HCT116 (cell line): ENCODE measurements at regions not wholly inside any gene's neighbourhood (a gene's known extent, or its start where the extent isn't known, plus 50 kb on each side); places are given as distances from the start of the nearest gene placed in this dataset.

Experiments used
- ATAC-seq: fragments of 200-7000 bp; cut with Tn5 transposase; 2 replicates; pipeline ENCODE4 v1.9.1; 2020; ENCODE audit warnings: mild to moderate bottlenecking, moderate library complexity
- BruUV-seq: library from RNA; stranded (reverse); fragments of 400-500 nt; replicated peaks from 2 replicates; lab custom pipeline; 2021; lab: Mats Ljungman, UMichigan
- CTCF ChIA-PET: fragments of 300-600 bp; sonication (Branson Sonifier 250); formaldehyde crosslinking; loops from one replicate; lab custom pipeline; 2021; ENCODE audit warnings: antibody characterized with exemption; lab: Charles Lee
- POLR2A ChIA-PET: fragments of 300-600, 350-600 bp; sonication (Branson Sonifier 250); formaldehyde crosslinking; loops from one replicate; lab custom pipeline; 2021; ENCODE audit warnings: antibody characterized with exemption; lab: Charles Lee
- RAD21 ChIA-PET, 2 experiments: fragments of 300-600 bp; sonication (Branson Sonifier 250); formaldehyde crosslinking; loops; one replicate each; lab custom pipeline; 2023; ENCODE audit warnings: low total read pairs in 2 of 2; ENCODE audit not compliant: uncharacterized antibody in 2 of 2, unreplicated experiment in 2 of 2, low non-redundant PET in 1 of 2; lab: Charles Lee
- DNase-seq: peaks from one replicate; pipeline ENCODE4 v3.0.0-alpha.2; 2010; ENCODE audit warnings: low read depth, low spot score
- H2AFZ ChIP-seq: fragments of 200-600 bp; shearing (Covaris generic), sonication (generic); 2 replicates; pipeline ENCODE4 v1.6.1; 2017; ENCODE audit warnings: low read depth, mixed run types, mixed read lengths, antibody characterized with exemption, low read length; ENCODE audit not compliant: poor library complexity, severe bottlenecking
- H3K27ac ChIP-seq: 2 replicates; pipeline ENCODE4 v1.5.1; 2012; ENCODE audit warnings: low read depth, low read length
- H3K27me3 ChIP-seq: fragments of 200-600 bp; sonication (generic); 2 replicates; pipeline ENCODE4 v1.6.1; 2016; ENCODE audit warnings: mixed run types, low read length, mixed read lengths; ENCODE audit not compliant: insufficient read depth
- H3K36me3 ChIP-seq, 2 experiments: fragments of 200-500 bp in 1 of 2; fragments of 200-600 bp in 1 of 2; sonication (Bioruptor generic) in 1 of 2; sonication (generic) in 1 of 2; 2 replicates each; pipeline versions ENCODE4 v1.5.1 to v1.6.1; 2014 to 2016; ENCODE audit warnings: low read length in 2 of 2, inconsistent platforms in 1 of 2, mixed read lengths in 1 of 2, mixed run types in 1 of 2; ENCODE audit not compliant: insufficient read depth in 2 of 2, control insufficient read depth in 1 of 2
- H3K4me1 ChIP-seq, 2 experiments: fragments of 200-600 bp in 1 of 2; sonication (generic) in 1 of 2; 2 replicates each; pipeline versions ENCODE4 v1.5.1 to v1.6.1; 2012 to 2017; ENCODE audit warnings: low read length in 2 of 2, inconsistent platforms in 1 of 2, mild to moderate bottlenecking in 1 of 2, mixed read lengths in 1 of 2, mixed run types in 1 of 2, moderate library complexity in 1 of 2; ENCODE audit not compliant: insufficient read depth in 2 of 2, control insufficient read depth in 1 of 2
- H3K4me2 ChIP-seq: fragments of 200-600 bp; sonication (generic); 2 replicates; pipeline ENCODE4 v1.6.1; 2017; ENCODE audit warnings: mixed run types, low read length, mixed read lengths
- H3K4me3 ChIP-seq, 2 experiments: fragments of 200-600 bp in 1 of 2; sonication (generic) in 1 of 2; replicated peaks in 1 of 2; 2 replicates each; pipeline ENCODE4 v1.5.1; 2011 to 2016; ENCODE audit warnings: low read length in 2 of 2, control low read depth in 1 of 2, low read depth in 1 of 2, mild to moderate bottlenecking in 1 of 2, mixed read lengths in 1 of 2, mixed run types in 1 of 2
- H3K79me2 ChIP-seq: fragments of 200-600 bp; sonication (generic); 2 replicates; pipeline ENCODE4 v1.6.1; 2017; ENCODE audit warnings: mild to moderate bottlenecking, mixed run types, low read length, moderate library complexity, mixed read lengths; ENCODE audit not compliant: insufficient read depth
- H3K9ac ChIP-seq: fragments of 200-600 bp; sonication (generic); 2 replicates; pipeline ENCODE4 v1.6.1; 2016; ENCODE audit warnings: low read length, mixed read lengths
- H3K9me2 ChIP-seq: fragments of 200-600 bp; sonication (generic), shearing (Covaris generic); 2 replicates; pipeline ENCODE4 v1.6.1; 2017; ENCODE audit warnings: mixed run types, mild to moderate bottlenecking, moderate library complexity; ENCODE audit not compliant: insufficient read depth
- H3K9me3 ChIP-seq, 2 experiments: fragments of 200-500 bp in 1 of 2; fragments of 200-600 bp in 1 of 2; sonication (Bioruptor generic) in 1 of 2; sonication (generic) in 1 of 2; 2 replicates each; pipeline ENCODE4 v1.6.1; 2014 to 2017; ENCODE audit warnings: low read length in 2 of 2, mixed read lengths in 2 of 2, inconsistent platforms in 1 of 2, low read depth in 1 of 2, mild to moderate bottlenecking in 1 of 2, mixed run types in 1 of 2, moderate library complexity in 1 of 2; ENCODE audit not compliant: control insufficient read depth in 1 of 2, insufficient read depth in 1 of 2
- H4K20me1 ChIP-seq: fragments of 200-600 bp; sonication (generic), shearing (Covaris generic); 2 replicates; pipeline ENCODE4 v1.6.1; 2017; ENCODE audit warnings: mixed run types, mild to moderate bottlenecking, moderate library complexity; ENCODE audit not compliant: insufficient read depth
- CBX3 ChIP-seq: IDR thresholded peaks from 2 replicates; pipeline ENCODE4 v1.6.1; 2012; ENCODE audit warnings: low read depth
- EZH2 ChIP-seq: fragments of 200-600 bp; sonication (generic); IDR thresholded peaks from 2 replicates; pipeline ENCODE4 v1.6.1; 2017; ENCODE audit warnings: antibody characterized with exemption, mixed run types
- POLR2A ChIP-seq: IDR thresholded peaks from 2 replicates; pipeline ENCODE4 v1.7.0; 2011; ENCODE audit warnings: borderline replicate concordance; ENCODE audit not compliant: insufficient read depth, insufficient read length; ENCODE audit errors: extremely low read depth
- POLR2AphosphoS5 ChIP-seq: IDR thresholded peaks from 2 replicates; pipeline ENCODE4 v1.6.1; 2011; ENCODE audit warnings: mild to moderate bottlenecking, low read depth, low read length, moderate library complexity
- REST ChIP-seq: IDR thresholded peaks from 2 replicates; pipeline ENCODE4 v1.6.1; 2012; ENCODE audit warnings: low read depth
- SP1 ChIP-seq: IDR thresholded peaks from 2 replicates; pipeline ENCODE4 v1.6.1; 2012; ENCODE audit warnings: low read depth
- YY1 ChIP-seq: IDR thresholded peaks from 2 replicates; pipeline ENCODE4 v1.6.1; 2011; ENCODE audit warnings: low read length, low read depth, moderate library complexity, mild to moderate bottlenecking; ENCODE audit not compliant: insufficient replicate concordance; ENCODE audit errors: extremely low read depth
- ZBTB33 ChIP-seq: IDR thresholded peaks from 2 replicates; pipeline ENCODE4 v1.6.1; 2011; ENCODE audit warnings: mild to moderate bottlenecking, low read length, moderate library complexity; ENCODE audit not compliant: insufficient replicate concordance; ENCODE audit errors: extremely low read depth
- intact Hi-C: fragments of 100-400 bp; cut with micrococcal nuclease; formaldehyde crosslinking; loops from 2 replicates; pipeline ENCODE4 v1.10.0; 2022
- TF ChIP-seq, protein P1 (sequence below), 3 experiments: fragments of 200-600 bp in 1 of 3; sonication (generic) in 1 of 3; IDR thresholded peaks in 2 of 3; conservative IDR thresholded peaks in 1 of 3; 2 replicates each; pipeline ENCODE4 v1.5.1; 2012 to 2017; ENCODE audit warnings: low read depth in 2 of 3, low read length in 2 of 3, antibody characterized with exemption in 1 of 3, borderline replicate concordance in 1 of 3, control low read depth in 1 of 3, mild to moderate bottlenecking in 1 of 3, mixed read lengths in 1 of 3, mixed run types in 1 of 3, moderate library complexity in 1 of 3; ENCODE audit not compliant: insufficient read depth in 1 of 3
- TF ChIP-seq, protein P2 (sequence below): IDR thresholded peaks from 2 replicates; pipeline ENCODE4 v1.6.1; 2012

- no peaks in the 10 kb centered on the region for H3K9me3 ChIP-seq
- no peak for ATAC-seq
- no peak overlapping the region for H3K4me3 ChIP-seq
- peaks cover 67% of the 10 kb centered on the region for H3K27me3 ChIP-seq
- BruUV-seq = no TSS peak
- no peak for DNase-seq
- no peak for TF ChIP-seq POLR2AphosphoS5
- no peaks in the 10 kb centered on the region for H3K9me2 ChIP-seq
- ChIA-PET POLR2A (no interaction called here), RAD21 (no interaction called here), CTCF (no interaction called here)
- H2AFZ ChIP-seq = no peak overlapping the region
- no peak overlapping the region for H3K27ac ChIP-seq
- intact Hi-C loops = no loop called here
- H3K4me1 ChIP-seq = no peaks in the 10 kb centered on the region
- no peaks in the 10 kb centered on the region for H3K79me2 ChIP-seq
- no peaks in the 10 kb centered on the region for H3K36me3 ChIP-seq
- no peak overlapping the region for H3K9ac ChIP-seq
- no peaks in the 10 kb centered on the region for H4K20me1 ChIP-seq
- no peak overlapping the region for H3K4me2 ChIP-seq
These were observed 106.7 kb downstream of the ACKR3 start for GRCh38 chr2:236676136-236676873.

DNA sequence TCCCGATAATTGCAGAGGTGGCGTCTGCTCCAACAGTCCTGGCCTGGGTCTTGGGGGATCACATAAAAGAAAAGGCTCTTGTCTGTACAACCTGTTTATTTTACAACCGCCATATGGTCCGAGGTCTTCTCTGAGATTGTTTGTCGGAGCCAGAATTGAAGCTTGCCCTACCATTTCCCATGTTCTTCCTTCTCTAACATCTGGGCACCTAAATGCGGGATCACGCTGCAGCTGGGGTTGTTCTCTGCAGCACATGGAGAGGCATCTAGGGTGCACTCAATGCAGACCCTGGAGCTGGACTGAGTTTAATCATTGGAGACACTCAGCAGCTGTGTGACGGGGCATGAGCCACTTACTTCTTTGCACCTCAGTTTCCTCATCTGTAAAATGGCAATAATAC, 107.7 kb downstream of the ACKR3 start:
- no peak overlapping the region for H3K27ac ChIP-seq
- ChIA-PET POLR2A (no interaction called here), CTCF (no interaction called here), RAD21 (no interaction called here)
- H2AFZ ChIP-seq = no peak overlapping the region
- intact Hi-C loops = no loop called here
- H3K9ac ChIP-seq = no peak overlapping the region
- no peak overlapping the region for H3K4me2 ChIP-seq
- ATAC-seq (no peak), DNase-seq (no peak)
- no peaks in the 10 kb centered on the region for H4K20me1 ChIP-seq
- no peaks in the 10 kb centered on the region for H3K4me1 ChIP-seq
- H3K27me3 ChIP-seq = peaks cover 62% of the 10 kb centered on the region
- H3K9me2 ChIP-seq = no peaks in the 10 kb centered on the region
- H3K79me2 ChIP-seq = no peaks in the 10 kb centered on the region
- BruUV-seq = no TSS peak
- H3K4me3 ChIP-seq = no peak overlapping the region
- H3K36me3 ChIP-seq = no peaks in the 10 kb centered on the region
- no peaks in the 10 kb centered on the region for H3K9me3 ChIP-seq
- TF ChIP-seq, protein P1, sequence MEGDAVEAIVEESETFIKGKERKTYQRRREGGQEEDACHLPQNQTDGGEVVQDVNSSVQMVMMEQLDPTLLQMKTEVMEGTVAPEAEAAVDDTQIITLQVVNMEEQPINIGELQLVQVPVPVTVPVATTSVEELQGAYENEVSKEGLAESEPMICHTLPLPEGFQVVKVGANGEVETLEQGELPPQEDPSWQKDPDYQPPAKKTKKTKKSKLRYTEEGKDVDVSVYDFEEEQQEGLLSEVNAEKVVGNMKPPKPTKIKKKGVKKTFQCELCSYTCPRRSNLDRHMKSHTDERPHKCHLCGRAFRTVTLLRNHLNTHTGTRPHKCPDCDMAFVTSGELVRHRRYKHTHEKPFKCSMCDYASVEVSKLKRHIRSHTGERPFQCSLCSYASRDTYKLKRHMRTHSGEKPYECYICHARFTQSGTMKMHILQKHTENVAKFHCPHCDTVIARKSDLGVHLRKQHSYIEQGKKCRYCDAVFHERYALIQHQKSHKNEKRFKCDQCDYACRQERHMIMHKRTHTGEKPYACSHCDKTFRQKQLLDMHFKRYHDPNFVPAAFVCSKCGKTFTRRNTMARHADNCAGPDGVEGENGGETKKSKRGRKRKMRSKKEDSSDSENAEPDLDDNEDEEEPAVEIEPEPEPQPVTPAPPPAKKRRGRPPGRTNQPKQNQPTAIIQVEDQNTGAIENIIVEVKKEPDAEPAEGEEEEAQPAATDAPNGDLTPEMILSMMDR (IDR thresholded peaks at IDR 0.05 in 2 of 3, conservative IDR thresholded peaks at IDR 0.05 in 1 of 3; ENCODE audit: borderline replicate concordance in 1 of 3, insufficient read depth in 1 of 3, low read depth in 2 of 3, low read length in 2 of 3) = no peak
- TF ChIP-seq POLR2A (no peak), REST (no peak), POLR2AphosphoS5 (no peak), SP1 (no peak), YY1 (no peak), ZBTB33 (no peak), EZH2 (no peak), CBX3 (no peak)
- TF ChIP-seq, protein P2, sequence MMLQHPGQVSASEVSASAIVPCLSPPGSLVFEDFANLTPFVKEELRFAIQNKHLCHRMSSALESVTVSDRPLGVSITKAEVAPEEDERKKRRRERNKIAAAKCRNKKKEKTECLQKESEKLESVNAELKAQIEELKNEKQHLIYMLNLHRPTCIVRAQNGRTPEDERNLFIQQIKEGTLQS = no peak
